Neutrophil (primary cell): ENCODE measurements at regions not wholly inside any gene's neighbourhood (a gene's known extent, or its start where the extent isn't known, plus 50 kb on each side); places are given as distances from the start of the nearest gene placed in this dataset.

ENCODE experiments used
- H3K27ac ChIP-seq: fragments of 200-600 bp; sonication (generic); 2 replicates; pipeline ENCODE4 v1.5.1; 2016; ENCODE audit warnings: mild to moderate bottlenecking, moderate library complexity
- H3K27me3 ChIP-seq: fragments of 200-600 bp; sonication (generic); 2 replicates; pipeline ENCODE4 v1.6.0; 2016; ENCODE audit warnings: mild to moderate bottlenecking
- H3K36me3 ChIP-seq: fragments of 200-600 bp; sonication (generic); 2 replicates; pipeline ENCODE4 v1.5.1; 2017
- H3K4me1 ChIP-seq, 2 experiments: fragments of 200-600 bp in 1 of 2; sonication (generic) in 1 of 2; 1 replicate in 1 of 2; 2 replicates in 1 of 2; pipeline versions ENCODE4 v1.5.1 to v1.6.1; 2013 to 2016; ENCODE audit warnings: low read depth in 1 of 2, low read length in 1 of 2, mild to moderate bottlenecking in 1 of 2, moderate library complexity in 1 of 2; ENCODE audit not compliant: control insufficient read depth in 1 of 2, insufficient read depth in 1 of 2
- H3K4me3 ChIP-seq, 2 experiments: fragments of 200-600 bp in 1 of 2; sonication (generic) in 1 of 2; 1 replicate in 1 of 2; 2 replicates in 1 of 2; pipeline ENCODE4 v1.5.1; 2013 to 2016; ENCODE audit warnings: low read depth in 1 of 2, low read length in 1 of 2, mild to moderate bottlenecking in 1 of 2, moderate library complexity in 1 of 2
- H3K9me3 ChIP-seq: fragments of 200-600 bp; sonication (generic); 2 replicates; pipeline ENCODE4 v1.5.1; 2016
- TF ChIP-seq, protein P1 (sequence below): fragments of 200-600 bp; sonication (generic); IDR thresholded peaks from 2 replicates; pipeline ENCODE4 v1.5.1; 2016; ENCODE audit warnings: antibody characterized with exemption

DNA sequence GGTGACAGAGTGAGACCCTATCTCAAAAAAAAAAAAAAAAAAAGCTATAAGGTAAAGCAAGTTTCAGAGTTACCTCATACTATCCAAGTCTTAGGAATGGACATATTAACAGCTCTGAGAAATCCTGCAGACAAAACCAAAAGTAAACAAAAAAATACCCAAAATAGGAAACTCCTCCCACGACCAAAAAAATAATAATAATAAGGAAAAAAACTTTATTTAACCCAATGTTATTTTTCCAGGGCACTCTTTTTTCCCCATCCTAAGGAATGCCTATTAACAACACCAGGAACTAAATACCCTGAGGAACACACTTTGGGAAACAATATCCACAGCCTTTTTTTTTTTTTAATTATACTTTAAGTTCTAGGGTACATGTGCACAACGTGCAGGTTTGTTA, 135.5 kb upstream of the CCND2 start:
- Histone ChIP-seq H3K9me3 (no peaks in the 10 kb centered on the region), H3K27me3 (no peaks in the 10 kb centered on the region), H3K4me1 (peaks cover 27 to 28% of the 10 kb centered on the region in 2 experiments), H3K4me3 (no peak overlapping the region), H3K36me3 (no peaks in the 10 kb centered on the region), H3K27ac (no peak overlapping the region)
- TF ChIP-seq, protein P1, sequence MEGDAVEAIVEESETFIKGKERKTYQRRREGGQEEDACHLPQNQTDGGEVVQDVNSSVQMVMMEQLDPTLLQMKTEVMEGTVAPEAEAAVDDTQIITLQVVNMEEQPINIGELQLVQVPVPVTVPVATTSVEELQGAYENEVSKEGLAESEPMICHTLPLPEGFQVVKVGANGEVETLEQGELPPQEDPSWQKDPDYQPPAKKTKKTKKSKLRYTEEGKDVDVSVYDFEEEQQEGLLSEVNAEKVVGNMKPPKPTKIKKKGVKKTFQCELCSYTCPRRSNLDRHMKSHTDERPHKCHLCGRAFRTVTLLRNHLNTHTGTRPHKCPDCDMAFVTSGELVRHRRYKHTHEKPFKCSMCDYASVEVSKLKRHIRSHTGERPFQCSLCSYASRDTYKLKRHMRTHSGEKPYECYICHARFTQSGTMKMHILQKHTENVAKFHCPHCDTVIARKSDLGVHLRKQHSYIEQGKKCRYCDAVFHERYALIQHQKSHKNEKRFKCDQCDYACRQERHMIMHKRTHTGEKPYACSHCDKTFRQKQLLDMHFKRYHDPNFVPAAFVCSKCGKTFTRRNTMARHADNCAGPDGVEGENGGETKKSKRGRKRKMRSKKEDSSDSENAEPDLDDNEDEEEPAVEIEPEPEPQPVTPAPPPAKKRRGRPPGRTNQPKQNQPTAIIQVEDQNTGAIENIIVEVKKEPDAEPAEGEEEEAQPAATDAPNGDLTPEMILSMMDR: no peak

DNA sequence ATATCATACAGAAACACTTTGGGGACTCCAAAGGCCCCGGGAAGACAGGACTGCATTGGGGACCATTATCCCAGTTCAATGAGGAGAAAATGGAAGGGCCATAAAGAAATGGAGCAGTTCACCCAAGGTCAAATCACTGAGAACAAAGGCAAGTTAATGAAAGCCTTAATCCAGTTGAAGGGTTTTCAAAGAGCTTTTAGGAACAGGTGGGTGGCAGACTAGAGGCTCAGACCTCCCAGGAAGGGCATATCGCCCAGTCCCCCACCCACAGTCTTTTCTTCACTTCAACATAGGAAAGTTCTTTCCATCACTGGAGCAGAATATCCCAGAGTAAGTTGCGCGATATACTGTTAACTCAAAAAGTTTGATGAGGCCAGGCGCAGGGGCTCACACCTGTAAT, 136.1 kb upstream of the CCND2 start:
- peaks cover 23 to 24% of the 10 kb centered on the region in 2 experiments for H3K4me1 ChIP-seq
- no peaks in the 10 kb centered on the region for H3K36me3 ChIP-seq
- TF ChIP-seq, protein P1: no peak
- no peaks in the 10 kb centered on the region for H3K9me3 ChIP-seq
- no peak overlapping the region for H3K4me3 ChIP-seq
- no peaks in the 10 kb centered on the region for H3K27me3 ChIP-seq
- no peak overlapping the region for H3K27ac ChIP-seq

DNA sequence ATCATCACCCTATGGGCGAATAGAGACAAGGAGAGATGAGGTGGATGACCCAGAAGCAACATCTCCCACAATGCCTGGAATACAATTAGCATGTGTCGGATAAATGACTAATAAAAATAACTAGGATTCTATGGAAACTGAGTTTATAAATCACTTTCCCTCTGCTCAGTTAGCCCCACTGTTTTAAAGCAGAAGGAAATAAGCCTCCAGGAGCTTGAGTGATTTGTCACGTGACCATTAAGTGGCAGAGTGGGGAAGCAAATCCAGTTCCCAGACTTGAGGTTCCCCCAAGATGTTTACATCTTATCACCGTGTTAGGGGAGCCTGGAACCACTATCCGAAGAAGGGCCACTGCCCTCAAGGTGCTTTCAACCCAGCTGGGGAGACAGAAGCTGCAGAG, 136.5 kb upstream of the CCND2 start:
- TF ChIP-seq, protein P1: no peak
- Histone ChIP-seq H3K4me1 (peaks cover 19% of the 10 kb centered on the region in 2 experiments), H3K27ac (no peak overlapping the region), H3K9me3 (no peaks in the 10 kb centered on the region), H3K36me3 (no peaks in the 10 kb centered on the region), H3K27me3 (no peaks in the 10 kb centered on the region), H3K4me3 (no peak overlapping the region)

DNA sequence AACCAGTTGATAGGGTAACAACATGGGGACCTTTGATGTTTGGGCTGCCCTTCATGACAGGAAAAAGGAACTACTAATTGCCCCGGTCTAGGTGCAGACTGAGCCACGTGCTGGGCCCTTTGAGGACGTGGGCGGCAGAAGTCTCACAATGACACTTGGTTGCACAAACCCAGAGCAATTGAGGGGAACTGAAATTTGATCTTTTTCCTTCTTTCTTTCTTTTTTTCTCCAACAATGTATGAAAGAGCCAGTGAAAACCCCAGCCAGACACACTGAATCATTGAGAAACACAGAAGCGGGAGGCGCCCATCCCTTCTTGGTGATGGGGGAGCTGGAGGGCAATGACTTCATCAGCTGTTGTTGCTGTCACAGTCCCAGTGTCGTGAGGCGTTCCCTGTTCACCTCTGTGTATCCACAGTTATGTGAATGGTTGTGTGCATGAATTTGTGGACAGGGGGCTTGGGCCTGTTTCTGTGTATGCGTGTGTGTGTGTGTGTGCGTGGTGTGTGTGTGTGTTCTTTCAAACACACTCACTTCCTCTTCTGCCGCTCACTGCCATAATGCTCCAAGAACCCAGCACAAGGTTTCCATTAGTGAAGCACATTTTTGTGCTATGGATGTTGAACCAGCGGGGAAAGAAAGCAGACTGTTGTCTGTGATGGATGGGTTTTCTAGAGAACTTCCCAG, 137.5 kb upstream of the CCND2 start:
- Histone ChIP-seq H3K9me3 (no peaks in the 10 kb centered on the region), H3K27ac (peak overlapping the region; percentile 29), H3K36me3 (no peaks in the 10 kb centered on the region), H3K4me3 (no peak overlapping the region), H3K27me3 (no peaks in the 10 kb centered on the region), H3K4me1 (peaks cover 19% of the 10 kb centered on the region in 2 experiments)
- TF ChIP-seq, protein P1: no peak

DNA sequence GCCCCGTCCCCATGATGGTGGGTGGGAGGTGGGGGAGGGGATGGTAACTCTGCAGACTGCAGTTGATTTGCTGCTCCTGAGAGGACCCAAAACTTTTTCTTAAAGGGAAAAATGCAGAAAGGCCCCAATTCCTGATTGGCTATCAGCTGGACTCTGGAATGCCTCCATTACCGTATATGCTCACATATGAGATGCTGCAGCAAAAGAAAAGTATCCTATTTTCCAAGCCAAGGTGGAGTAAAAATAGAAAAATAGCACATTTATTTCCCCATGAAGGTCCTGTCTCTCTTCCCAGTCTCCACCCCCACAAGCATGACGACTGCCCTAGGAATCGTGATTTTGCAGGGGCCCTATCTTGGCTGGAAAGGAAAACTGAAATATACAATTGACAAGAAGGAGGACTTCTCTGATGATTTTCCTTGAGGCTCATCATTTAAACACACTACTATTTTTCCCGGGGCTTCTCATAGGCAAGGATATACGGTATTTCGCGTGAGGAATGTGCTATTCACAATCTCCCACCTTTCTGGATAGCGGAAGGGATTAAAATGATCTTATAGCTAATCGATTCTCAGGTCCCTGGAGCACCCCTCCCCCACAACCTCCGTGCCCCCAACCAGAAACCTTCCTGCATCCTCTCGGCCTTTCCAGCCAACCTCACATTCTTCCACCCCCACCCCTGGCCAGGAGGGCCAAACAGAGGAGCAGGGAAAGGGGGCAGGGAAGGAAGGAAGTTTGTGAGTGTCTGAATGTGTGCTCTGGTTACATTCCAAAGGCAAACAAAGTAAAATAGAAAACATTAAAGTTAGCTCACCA, 138.9 kb upstream of the CCND2 start:
- TF ChIP-seq, protein P1: no peak
- Histone ChIP-seq H3K27me3 (no peaks in the 10 kb centered on the region), H3K4me3 (no peak overlapping the region), H3K4me1 (peaks cover 19% of the 10 kb centered on the region in 2 experiments), H3K27ac (no peak overlapping the region), H3K36me3 (no peaks in the 10 kb centered on the region), H3K9me3 (no peaks in the 10 kb centered on the region)
